OCI-LY1 (cell line): ENCODE measurements at regions not wholly inside any gene's neighbourhood (a gene's known extent, or its start where the extent isn't known, plus 50 kb on each side); places are given as distances from the start of the nearest gene placed in this dataset.

Experiments
- H2AFZ ChIP-seq: fragments of 200-600 bp; sonication (generic), shearing (Covaris generic); 2 replicates; pipeline ENCODE4 v1.6.0; 2014; ENCODE audit warnings: antibody characterized with exemption, mild to moderate bottlenecking, low read length
- H3F3A ChIP-seq: fragments of 200-600 bp; sonication (generic), shearing (Covaris generic); 2 replicates; pipeline ENCODE4 v1.6.0; 2014; ENCODE audit warnings: mild to moderate bottlenecking, antibody characterized with exemption, low read length, moderate library complexity; ENCODE audit not compliant: insufficient read depth
- H3K27ac ChIP-seq: fragments of 200-600 bp; sonication (generic); 2 replicates; pipeline ENCODE4 v1.5.1; 2014; ENCODE audit warnings: low read length, mixed run types, mild to moderate bottlenecking, low read depth; ENCODE audit not compliant: poor library complexity, severe bottlenecking
- H3K27me3 ChIP-seq: fragments of 200-600 bp; sonication (generic); 2 replicates; pipeline ENCODE4 v1.6.0; 2014; ENCODE audit warnings: antibody characterized with exemption, mild to moderate bottlenecking, low read length, moderate library complexity; ENCODE audit not compliant: insufficient read depth
- H3K36me3 ChIP-seq: fragments of 200-600 bp; sonication (generic); 2 replicates; pipeline ENCODE4 v1.6.1; 2014; ENCODE audit warnings: mild to moderate bottlenecking, antibody characterized with exemption, low read length, moderate library complexity, mixed read lengths; ENCODE audit not compliant: insufficient read depth
- H3K4me1 ChIP-seq: fragments of 200-600 bp; sonication (generic); 2 replicates; pipeline ENCODE4 v1.5.1; 2014; ENCODE audit warnings: mild to moderate bottlenecking, low read length, moderate library complexity; ENCODE audit not compliant: insufficient read depth, severe bottlenecking
- H3K4me2 ChIP-seq: fragments of 200-600 bp; sonication (generic), shearing (Covaris generic); 2 replicates; pipeline ENCODE4 v1.6.1; 2014; ENCODE audit warnings: low read length
- H3K4me3 ChIP-seq: fragments of 200-600 bp; sonication (generic); 2 replicates; pipeline ENCODE4 v1.5.1; 2014; ENCODE audit warnings: low read length, low read depth, mild to moderate bottlenecking, mixed read lengths; ENCODE audit not compliant: poor library complexity, severe bottlenecking
- H3K79me2 ChIP-seq: fragments of 200-600 bp; shearing (Covaris generic); 2 replicates; pipeline ENCODE4 v1.6.1; 2016; ENCODE audit warnings: mixed run types, low read length, mixed read lengths; ENCODE audit not compliant: insufficient read depth
- H3K9ac ChIP-seq: fragments of 200-600 bp; sonication (generic), shearing (Covaris generic); 2 replicates; pipeline ENCODE4 v1.6.1; 2014; ENCODE audit warnings: mild to moderate bottlenecking, low read length, mixed read lengths
- H3K9me2 ChIP-seq: fragments of 200-600 bp; sonication (generic), shearing (Covaris generic); 2 replicates; pipeline ENCODE4 v1.6.1; 2014; ENCODE audit warnings: low read depth, mild to moderate bottlenecking, low read length, mixed read lengths
- H3K9me3 ChIP-seq: fragments of 200-600 bp; shearing (Covaris generic); 2 replicates; pipeline ENCODE4 v1.6.1; 2014; ENCODE audit warnings: low read length, mixed read lengths
- H4K20me1 ChIP-seq: fragments of 200-600 bp; sonication (generic), shearing (Covaris generic); 2 replicates; pipeline ENCODE4 v1.6.0; 2016; ENCODE audit warnings: mild to moderate bottlenecking, low read length; ENCODE audit not compliant: insufficient read depth
- CTCF ChIP-seq: fragments of 200-600 bp; sonication (generic), shearing (Covaris generic); IDR thresholded peaks from 2 replicates; pipeline ENCODE4 v1.5.1; 2017; ENCODE audit warnings: mild to moderate bottlenecking, antibody characterized with exemption, low read length, moderate library complexity, mixed read lengths
- EZH2 ChIP-seq: fragments of 200-600 bp; sonication (generic), shearing (Covaris generic); IDR thresholded peaks from 2 replicates; pipeline ENCODE4 v1.8.0; 2017; ENCODE audit warnings: borderline replicate concordance, mixed run types, mild to moderate bottlenecking, antibody characterized with exemption, low read length, moderate library complexity, mixed read lengths

- Histone ChIP-seq H3K4me3 (no peak overlapping the region), H3K27ac (no peak overlapping the region), H3K9ac (no peak overlapping the region), H3K4me2 (no peak overlapping the region), H3K9me3 (no peaks in the 10 kb centered on the region), H3K27me3 (no peaks in the 10 kb centered on the region), H3K79me2 (no peaks in the 10 kb centered on the region), H2AFZ (no peak overlapping the region), H4K20me1 (no peaks in the 10 kb centered on the region), H3K36me3 (no peaks in the 10 kb centered on the region), H3K9me2 (no peaks in the 10 kb centered on the region), H3K4me1 (peaks cover 18% of the 10 kb centered on the region), H3F3A (no peaks in the 10 kb centered on the region)
- TF ChIP-seq EZH2 (no peak), CTCF (no peak)
Observed at GRCh38 chr21:31394309-31394708, 50.2 kb upstream of the TIAM1 start.
